Endothelial cell of umbilical vein (primary cell): ENCODE measurements at regions not wholly inside any gene's neighbourhood (a gene's known extent, or its start where the extent isn't known, plus 50 kb on each side); places are given as distances from the start of the nearest gene placed in this dataset.

Experiments
- EZH2 ChIP-seq: IDR thresholded peaks from 2 replicates; pipeline ENCODE4 v1.6.1; 2012; ENCODE audit warnings: borderline replicate concordance, low read depth, mild to moderate bottlenecking, moderate library complexity, low read length, inconsistent platforms; ENCODE audit not compliant: severe bottlenecking
- JUN ChIP-seq: IDR thresholded peaks from 2 replicates; pipeline ENCODE4 v1.6.1; 2011; ENCODE audit warnings: borderline replicate concordance, low read depth; ENCODE audit not compliant: insufficient read length, insufficient read depth
- POLR2AphosphoS5 ChIP-seq: IDR thresholded peaks from 2 replicates; pipeline ENCODE4 v1.6.1; 2012; ENCODE audit warnings: low read depth, mild to moderate bottlenecking, control low read depth, low read length, moderate library complexity; ENCODE audit not compliant: insufficient read depth
- TF ChIP-seq, protein P1 (sequence below), 2 donors: IDR thresholded peaks; 1 replicate in 1 of 2; 2 replicates in 1 of 2; pipeline ENCODE4 v1.5.1; 2011; ENCODE audit warnings: low read length in 2 of 2, mild to moderate bottlenecking in 2 of 2, moderate library complexity in 2 of 2, control low read depth in 1 of 2, inconsistent platforms in 1 of 2, low read depth in 1 of 2; ENCODE audit not compliant: insufficient read depth in 1 of 2; ENCODE audit errors: extremely low read depth in 1 of 2
- TF ChIP-seq, protein P2 (sequence below): IDR thresholded peaks from 2 replicates; pipeline ENCODE4 v1.6.1; 2011; ENCODE audit not compliant: insufficient read depth, insufficient read length

DNA sequence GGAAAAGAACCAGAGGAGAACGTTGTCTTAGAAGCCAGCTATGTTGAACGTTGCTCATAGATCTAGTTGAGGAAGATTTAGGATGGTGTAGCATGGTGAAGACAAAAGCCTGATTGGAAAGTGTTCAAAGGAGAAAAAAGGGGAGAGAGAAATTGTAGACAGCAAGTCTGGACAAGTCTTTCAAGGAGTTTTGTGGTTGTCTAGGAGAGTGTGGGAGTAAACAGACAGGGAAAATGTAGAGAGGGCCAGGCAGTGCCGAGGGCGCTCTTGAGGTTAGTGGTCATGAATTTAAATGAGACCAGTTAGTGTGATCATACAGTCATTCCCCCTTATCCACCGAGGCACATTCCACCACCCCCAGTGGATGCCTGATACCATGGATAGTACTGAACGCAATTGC, 167.5 kb upstream of the IL12A start:
- TF ChIP-seq, protein P1, sequence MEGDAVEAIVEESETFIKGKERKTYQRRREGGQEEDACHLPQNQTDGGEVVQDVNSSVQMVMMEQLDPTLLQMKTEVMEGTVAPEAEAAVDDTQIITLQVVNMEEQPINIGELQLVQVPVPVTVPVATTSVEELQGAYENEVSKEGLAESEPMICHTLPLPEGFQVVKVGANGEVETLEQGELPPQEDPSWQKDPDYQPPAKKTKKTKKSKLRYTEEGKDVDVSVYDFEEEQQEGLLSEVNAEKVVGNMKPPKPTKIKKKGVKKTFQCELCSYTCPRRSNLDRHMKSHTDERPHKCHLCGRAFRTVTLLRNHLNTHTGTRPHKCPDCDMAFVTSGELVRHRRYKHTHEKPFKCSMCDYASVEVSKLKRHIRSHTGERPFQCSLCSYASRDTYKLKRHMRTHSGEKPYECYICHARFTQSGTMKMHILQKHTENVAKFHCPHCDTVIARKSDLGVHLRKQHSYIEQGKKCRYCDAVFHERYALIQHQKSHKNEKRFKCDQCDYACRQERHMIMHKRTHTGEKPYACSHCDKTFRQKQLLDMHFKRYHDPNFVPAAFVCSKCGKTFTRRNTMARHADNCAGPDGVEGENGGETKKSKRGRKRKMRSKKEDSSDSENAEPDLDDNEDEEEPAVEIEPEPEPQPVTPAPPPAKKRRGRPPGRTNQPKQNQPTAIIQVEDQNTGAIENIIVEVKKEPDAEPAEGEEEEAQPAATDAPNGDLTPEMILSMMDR (IDR thresholded peaks at IDR 0.05; ENCODE audit: extremely low read depth in 1 of 2, insufficient read depth in 1 of 2, low read depth in 1 of 2, low read length in 2 of 2): no peak
- no peak for TF ChIP-seq POLR2AphosphoS5
- no peak for TF ChIP-seq EZH2
- TF ChIP-seq, protein P2, sequence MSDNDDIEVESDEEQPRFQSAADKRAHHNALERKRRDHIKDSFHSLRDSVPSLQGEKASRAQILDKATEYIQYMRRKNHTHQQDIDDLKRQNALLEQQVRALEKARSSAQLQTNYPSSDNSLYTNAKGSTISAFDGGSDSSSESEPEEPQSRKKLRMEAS: no peak
- TF ChIP-seq JUN: no peak
